Mesendoderm (in vitro differentiated cells): ENCODE measurements at regions not wholly inside any gene's neighbourhood (a gene's known extent, or its start where the extent isn't known, plus 50 kb on each side); places are given as distances from the start of the nearest gene placed in this dataset.

Source experiments
- DNase-seq: peaks from one replicate; pipeline ENCODE4 v3.0.0; 2013
- H2AK5ac ChIP-seq: 2 replicates; pipeline ENCODE4 v1.6.1; 2013; ENCODE audit warnings: low read length, inconsistent platforms
- H2BK120ac ChIP-seq: 2 replicates; pipeline ENCODE4 v1.6.1; 2013; ENCODE audit warnings: low read depth, mild to moderate bottlenecking, low read length, moderate library complexity, mixed read lengths
- H2BK15ac ChIP-seq: replicated peaks from 2 replicates; pipeline ENCODE4 v1.6.1; 2013; ENCODE audit warnings: low read depth, mild to moderate bottlenecking, moderate library complexity
- H2BK5ac ChIP-seq: 2 replicates; pipeline ENCODE4 v1.6.1; 2013; ENCODE audit warnings: low read length, inconsistent platforms
- H3K18ac ChIP-seq: 2 replicates; pipeline ENCODE4 v1.6.1; 2013; ENCODE audit warnings: mild to moderate bottlenecking, low read length, mixed read lengths
- H3K23ac ChIP-seq: one replicate; pipeline ENCODE4 v1.6.1; 2013; ENCODE audit warnings: low read length
- H3K27ac ChIP-seq: 2 replicates; pipeline ENCODE4 v1.5.1; 2013; ENCODE audit warnings: low read depth, mild to moderate bottlenecking, inconsistent platforms, low read length, moderate library complexity
- H3K27me3 ChIP-seq: 2 replicates; pipeline ENCODE4 v1.6.1; 2013; ENCODE audit warnings: low read length, control low read depth, mild to moderate bottlenecking, inconsistent platforms; ENCODE audit not compliant: insufficient read depth, poor library complexity
- H3K36me3 ChIP-seq: 2 replicates; pipeline ENCODE4 v1.6.1; 2013; ENCODE audit warnings: low read length, inconsistent platforms; ENCODE audit not compliant: control insufficient read depth, insufficient read depth
- H3K4ac ChIP-seq: one replicate; pipeline ENCODE4 v1.6.1; 2013; ENCODE audit warnings: low read depth, mild to moderate bottlenecking, low read length, moderate library complexity
- H3K4me1 ChIP-seq: 2 replicates; pipeline ENCODE4 v1.6.1; 2013; ENCODE audit warnings: low read depth, low read length, inconsistent platforms; ENCODE audit not compliant: control insufficient read depth
- H3K4me2 ChIP-seq: 2 replicates; pipeline ENCODE4 v1.6.1; 2013; ENCODE audit warnings: low read length
- H3K4me3 ChIP-seq: 2 replicates; pipeline ENCODE4 v1.5.1; 2013; ENCODE audit warnings: mild to moderate bottlenecking, low read length
- H3K56ac ChIP-seq: one replicate; pipeline ENCODE4 v1.6.1; 2013; ENCODE audit warnings: low read length
- H3K79me1 ChIP-seq: 2 replicates; pipeline ENCODE4 v1.6.1; 2013; ENCODE audit warnings: low read length, inconsistent platforms
- H3K79me2 ChIP-seq: 2 replicates; pipeline ENCODE4 v1.6.1; 2013; ENCODE audit warnings: mild to moderate bottlenecking, low read length; ENCODE audit not compliant: control insufficient read depth, insufficient read depth
- H3K9ac ChIP-seq: 2 replicates; pipeline ENCODE4 v1.6.1; 2013; ENCODE audit warnings: low read length, inconsistent platforms
- H4K5ac ChIP-seq: one replicate; pipeline ENCODE4 v1.6.1; 2013; ENCODE audit warnings: low read length
- H4K8ac ChIP-seq: one replicate; pipeline ENCODE4 v1.6.1; 2013; ENCODE audit warnings: low read depth, mild to moderate bottlenecking, control low read depth, low read length, moderate library complexity
- WGBS: extraction: QIAGEN DNeasy Blood & Tissue Kit; methylation state at CpG from one replicate; pipeline ENCODE4 v1.1.7; 2013; ENCODE audit warnings: low lambda C conversion rate, missing lambda C conversion rate; ENCODE audit not compliant: insufficient coverage; ENCODE audit errors: extremely low coverage; 5-methylcytosine and 5-hydroxymethylcytosine counted together

- Histone ChIP-seq H3K9ac (no peak overlapping the region), H3K4me1 (no peaks in the 10 kb centered on the region), H4K5ac (no peak overlapping the region), H3K4me2 (no peak overlapping the region), H3K18ac (no peak overlapping the region), H3K23ac (no peak overlapping the region), H3K79me1 (no peaks in the 10 kb centered on the region), H3K27ac (no peak overlapping the region), H2BK15ac (no peak overlapping the region), H3K4me3 (no peak overlapping the region), H3K36me3 (no peaks in the 10 kb centered on the region), H3K4ac (no peak overlapping the region), H3K27me3 (no peaks in the 10 kb centered on the region), H3K79me2 (no peaks in the 10 kb centered on the region), H2BK120ac (no peak overlapping the region), H2AK5ac (no peak overlapping the region), H4K8ac (no peak overlapping the region), H3K56ac (no peak overlapping the region), H2BK5ac (no peak overlapping the region)
- DNase-seq, result peak; percentile 29
- WGBS, result no CpG with 5 or more reads among the region's 5 CpGs
Observed at GRCh38 chr6:165055231-165055630, 254.2 kb downstream of the C6orf118 start.

- no peaks in the 10 kb centered on the region for H3K27me3 ChIP-seq
- H4K8ac ChIP-seq, result no peak overlapping the region
- H2AK5ac ChIP-seq, result no peak overlapping the region
- H3K4ac ChIP-seq, result no peak overlapping the region
- no peak overlapping the region for H4K5ac ChIP-seq
- no peak for DNase-seq
- no peaks in the 10 kb centered on the region for H3K79me1 ChIP-seq
- no peak overlapping the region for H2BK120ac ChIP-seq
- no peak overlapping the region for H3K4me2 ChIP-seq
- H3K9ac ChIP-seq, result no peak overlapping the region
- no peak overlapping the region for H2BK5ac ChIP-seq
- H3K36me3 ChIP-seq, result no peaks in the 10 kb centered on the region
- no peak overlapping the region for H3K27ac ChIP-seq
- WGBS, result no CpG with 5 or more reads among the region's 10 CpGs
- H3K23ac ChIP-seq, result no peak overlapping the region
- H3K4me1 ChIP-seq, result no peaks in the 10 kb centered on the region
- no peak overlapping the region for H3K4me3 ChIP-seq
- no peak overlapping the region for H3K18ac ChIP-seq
- no peak overlapping the region for H2BK15ac ChIP-seq
- no peaks in the 10 kb centered on the region for H3K79me2 ChIP-seq
- no peak overlapping the region for H3K56ac ChIP-seq
Observed at GRCh38 chr6:165052561-165053480, 256.6 kb downstream of the C6orf118 start.

GRCh38 chr6:165049362-165049761 lies 260.0 kb downstream of the C6orf118 start:
- DNase-seq, result peak; percentile 86
- H3K18ac ChIP-seq, result no peak overlapping the region
- no peak overlapping the region for H3K4ac ChIP-seq
- H2BK15ac ChIP-seq, result no peak overlapping the region
- no peaks in the 10 kb centered on the region for H3K79me2 ChIP-seq
- H3K36me3 ChIP-seq, result no peaks in the 10 kb centered on the region
- H4K5ac ChIP-seq, result no peak overlapping the region
- no peak overlapping the region for H3K27ac ChIP-seq
- no peak overlapping the region for H2BK5ac ChIP-seq
- H3K4me2 ChIP-seq, result no peak overlapping the region
- no peak overlapping the region for H2BK120ac ChIP-seq
- H3K23ac ChIP-seq, result no peak overlapping the region
- no CpG with 5 or more reads among the region's 7 CpGs for WGBS
- H3K56ac ChIP-seq, result no peak overlapping the region
- no peaks in the 10 kb centered on the region for H3K79me1 ChIP-seq
- no peak overlapping the region for H4K8ac ChIP-seq
- no peak overlapping the region for H2AK5ac ChIP-seq
- no peak overlapping the region for H3K4me3 ChIP-seq
- no peaks in the 10 kb centered on the region for H3K4me1 ChIP-seq
- no peaks in the 10 kb centered on the region for H3K27me3 ChIP-seq
- no peak overlapping the region for H3K9ac ChIP-seq

GRCh38 chr6:165047952-165048351 lies 261.5 kb downstream of the C6orf118 start:
- Histone ChIP-seq H3K4ac (no peak overlapping the region), H4K8ac (no peak overlapping the region), H3K4me3 (no peak overlapping the region), H3K27ac (no peak overlapping the region), H2BK15ac (no peak overlapping the region), H3K9ac (no peak overlapping the region), H3K79me2 (no peaks in the 10 kb centered on the region), H3K18ac (no peak overlapping the region), H2AK5ac (no peak overlapping the region), H3K56ac (no peak overlapping the region), H2BK120ac (no peak overlapping the region), H2BK5ac (no peak overlapping the region), H3K23ac (no peak overlapping the region), H3K4me1 (no peaks in the 10 kb centered on the region), H3K36me3 (no peaks in the 10 kb centered on the region), H3K27me3 (no peaks in the 10 kb centered on the region), H3K79me1 (no peaks in the 10 kb centered on the region), H3K4me2 (no peak overlapping the region), H4K5ac (no peak overlapping the region)
- no CpG with 5 or more reads among the region's 2 CpGs for WGBS
- no peak for DNase-seq

- no CpG with 5 or more reads among the region's 2 CpGs for WGBS
- no peak overlapping the region for H3K4me3 ChIP-seq
- no peak overlapping the region for H3K18ac ChIP-seq
- H3K4me2 ChIP-seq, result no peak overlapping the region
- no peaks in the 10 kb centered on the region for H3K4me1 ChIP-seq
- no peak overlapping the region for H2BK15ac ChIP-seq
- H2AK5ac ChIP-seq, result no peak overlapping the region
- H3K27ac ChIP-seq, result no peak overlapping the region
- no peak for DNase-seq
- no peaks in the 10 kb centered on the region for H3K36me3 ChIP-seq
- no peak overlapping the region for H3K4ac ChIP-seq
- no peaks in the 10 kb centered on the region for H3K79me2 ChIP-seq
- H4K5ac ChIP-seq, result no peak overlapping the region
- no peak overlapping the region for H2BK120ac ChIP-seq
- H3K23ac ChIP-seq, result no peak overlapping the region
- H2BK5ac ChIP-seq, result no peak overlapping the region
- no peaks in the 10 kb centered on the region for H3K79me1 ChIP-seq
- no peak overlapping the region for H3K9ac ChIP-seq
- no peaks in the 10 kb centered on the region for H3K27me3 ChIP-seq
- H4K8ac ChIP-seq, result no peak overlapping the region
- no peak overlapping the region for H3K56ac ChIP-seq
Observed at GRCh38 chr6:165045631-165046030, 263.8 kb downstream of the C6orf118 start.

- Histone ChIP-seq H3K4me2 (no peak overlapping the region), H3K79me1 (no peaks in the 10 kb centered on the region), H3K27me3 (no peaks in the 10 kb centered on the region), H3K79me2 (no peaks in the 10 kb centered on the region), H3K9ac (no peak overlapping the region), H3K18ac (no peak overlapping the region), H3K23ac (no peak overlapping the region), H4K5ac (no peak overlapping the region), H2AK5ac (no peak overlapping the region), H4K8ac (no peak overlapping the region), H3K36me3 (no peaks in the 10 kb centered on the region), H2BK15ac (no peak overlapping the region), H3K56ac (no peak overlapping the region), H2BK120ac (no peak overlapping the region), H3K4me1 (no peaks in the 10 kb centered on the region), H3K4me3 (no peak overlapping the region), H3K27ac (no peak overlapping the region), H3K4ac (no peak overlapping the region), H2BK5ac (no peak overlapping the region)
- no CpG with 5 or more reads among the region's 2 CpGs for WGBS
- DNase-seq, result peak; percentile 82
Observed at GRCh38 chr6:165042912-165043311, 266.5 kb downstream of the C6orf118 start.
